Right kidney (tissue), 1 donor: ENCODE measurements at regions not wholly inside any gene's neighbourhood (a gene's known extent, or its start where the extent isn't known, plus 50 kb on each side); places are given as distances from the start of the nearest gene placed in this dataset.
A peak's percentile ranks its signal among the peaks of the same experiment; 100 is the strongest.

Experiments used
- DNase-seq: peaks from one replicate; pipeline ENCODE4 v3.0.0-alpha.2; 2016

DNA sequence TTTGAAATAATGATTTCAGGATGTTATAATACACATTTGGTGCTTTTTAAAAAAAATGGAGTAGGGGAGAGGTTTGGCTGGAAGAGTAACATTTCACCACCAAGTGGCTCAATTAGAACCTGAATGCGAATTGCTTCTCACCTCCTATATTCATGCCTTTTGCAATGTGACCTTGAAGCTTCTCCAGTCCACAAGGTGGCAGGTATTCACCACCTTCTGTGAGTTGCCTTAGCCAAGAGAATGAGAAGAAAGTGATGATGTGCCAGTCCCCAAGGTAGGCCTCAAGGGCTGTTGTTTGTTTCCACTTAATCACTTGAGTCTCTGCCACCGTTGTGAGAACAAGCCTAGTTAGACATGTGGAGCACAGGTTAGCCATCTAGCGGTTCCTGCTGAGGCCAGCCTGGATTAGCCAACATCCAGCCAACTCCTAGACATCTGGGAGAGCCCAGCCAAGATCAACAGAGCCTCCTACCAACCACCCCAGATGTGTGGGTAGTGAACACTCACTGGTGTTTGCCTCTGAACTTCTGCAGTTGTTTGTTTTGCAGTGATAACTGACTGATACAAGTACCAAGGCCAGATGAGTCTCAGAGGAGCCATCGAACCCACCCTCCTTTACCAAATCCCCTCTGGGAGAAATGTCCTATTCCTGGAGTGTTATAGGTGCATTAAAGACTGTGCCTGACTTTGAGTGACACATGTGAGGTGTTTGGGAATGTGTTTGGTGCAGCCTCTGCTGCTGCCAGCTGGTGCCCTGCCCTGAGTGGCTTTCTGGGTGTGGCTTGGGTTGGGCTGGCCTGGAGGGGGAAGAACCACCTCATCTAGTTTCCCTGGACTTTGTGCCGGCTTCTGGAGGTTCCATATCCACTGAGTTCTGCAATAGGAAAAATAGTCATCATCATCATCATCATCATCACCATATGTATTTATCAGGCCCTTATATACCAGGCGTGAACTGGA lies 132.5 kb upstream of the RFLNA start:
- DNase-seq, result no peak

GRCh38 chr12:124165695-124166094 lies 129.2 kb upstream of the RFLNA start:
- no peak for DNase-seq

DNA sequence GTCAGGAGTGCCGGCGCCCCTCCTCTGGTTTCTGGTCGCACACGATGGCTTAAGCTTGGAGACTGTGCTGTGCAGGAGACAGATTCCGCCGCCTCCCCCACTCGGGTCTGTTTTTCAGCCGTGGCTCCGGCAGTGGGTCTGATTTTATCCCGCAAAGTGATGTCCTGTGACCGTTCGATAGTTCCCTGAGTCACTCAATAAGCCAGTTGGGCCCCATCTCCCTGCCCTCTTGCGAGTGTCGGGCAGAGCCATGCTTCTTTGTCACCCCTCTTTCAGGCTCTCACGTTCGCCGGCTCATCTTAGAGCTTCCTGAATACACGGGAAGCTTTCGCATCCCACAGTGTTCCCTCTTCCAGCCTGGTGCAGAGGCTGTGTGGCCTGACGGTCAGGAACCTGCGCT lies 127.8 kb upstream of the RFLNA start:
- no peak for DNase-seq

DNA sequence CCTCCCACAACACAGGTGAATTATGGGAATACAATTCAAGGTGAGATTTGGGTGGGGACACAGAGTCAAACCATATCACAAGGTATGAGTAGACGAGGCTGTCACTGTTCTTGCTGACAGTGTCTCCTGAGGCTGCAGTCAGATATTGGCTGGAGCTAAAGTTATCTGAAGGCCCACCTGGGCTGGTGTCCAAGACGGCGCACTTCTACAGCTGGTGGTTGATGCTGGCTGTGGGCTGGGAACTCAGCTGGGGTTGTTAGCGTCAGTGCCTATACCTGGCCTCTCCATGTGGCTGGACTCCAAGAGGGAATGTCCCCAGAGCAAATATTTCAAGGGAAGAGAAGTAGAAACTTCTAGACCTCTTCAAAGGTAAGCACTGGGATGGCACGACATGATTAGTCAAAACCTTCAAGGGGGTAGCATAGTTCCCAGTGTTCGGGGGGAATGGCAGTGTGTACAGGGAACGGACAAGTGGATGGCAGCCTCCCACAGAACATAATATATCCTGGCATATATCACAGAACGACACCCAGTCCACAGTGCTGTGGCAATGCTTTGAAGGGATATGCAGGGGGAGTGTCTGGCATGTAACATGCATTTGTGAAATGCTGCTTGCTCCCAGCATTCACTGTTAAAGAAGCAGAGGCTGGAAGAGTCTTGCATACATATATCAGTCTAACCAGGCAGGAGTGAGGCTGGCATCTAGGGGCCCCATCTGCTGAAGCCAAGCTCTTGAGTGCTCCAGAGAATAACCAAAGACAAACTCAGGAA lies 126.7 kb upstream of the RFLNA start:
- DNase-seq, result no peak

- no peak for DNase-seq
These were observed 125.2 kb upstream of the RFLNA start for GRCh38 chr12:124169577-124170284.

DNA sequence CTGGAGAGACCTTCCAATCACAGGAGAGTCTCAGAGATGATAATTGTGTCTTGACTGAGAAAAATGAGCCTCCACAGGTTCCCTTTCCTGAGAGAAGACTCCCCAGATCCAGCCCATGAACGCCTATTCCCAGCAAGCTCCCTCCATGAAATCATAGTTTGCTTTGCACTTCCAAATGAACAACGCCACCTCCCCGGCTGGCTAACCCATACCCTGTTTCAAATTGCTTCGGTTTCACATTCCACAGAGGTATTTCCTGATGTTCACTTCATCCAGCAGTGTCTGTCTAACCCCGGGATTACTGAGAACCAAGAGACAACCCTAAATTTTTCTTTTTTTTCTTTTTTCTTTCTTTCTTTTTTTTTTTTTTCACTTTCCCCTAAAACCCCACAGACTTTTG lies 124.1 kb upstream of the RFLNA start:
- DNase-seq, result no peak

DNA sequence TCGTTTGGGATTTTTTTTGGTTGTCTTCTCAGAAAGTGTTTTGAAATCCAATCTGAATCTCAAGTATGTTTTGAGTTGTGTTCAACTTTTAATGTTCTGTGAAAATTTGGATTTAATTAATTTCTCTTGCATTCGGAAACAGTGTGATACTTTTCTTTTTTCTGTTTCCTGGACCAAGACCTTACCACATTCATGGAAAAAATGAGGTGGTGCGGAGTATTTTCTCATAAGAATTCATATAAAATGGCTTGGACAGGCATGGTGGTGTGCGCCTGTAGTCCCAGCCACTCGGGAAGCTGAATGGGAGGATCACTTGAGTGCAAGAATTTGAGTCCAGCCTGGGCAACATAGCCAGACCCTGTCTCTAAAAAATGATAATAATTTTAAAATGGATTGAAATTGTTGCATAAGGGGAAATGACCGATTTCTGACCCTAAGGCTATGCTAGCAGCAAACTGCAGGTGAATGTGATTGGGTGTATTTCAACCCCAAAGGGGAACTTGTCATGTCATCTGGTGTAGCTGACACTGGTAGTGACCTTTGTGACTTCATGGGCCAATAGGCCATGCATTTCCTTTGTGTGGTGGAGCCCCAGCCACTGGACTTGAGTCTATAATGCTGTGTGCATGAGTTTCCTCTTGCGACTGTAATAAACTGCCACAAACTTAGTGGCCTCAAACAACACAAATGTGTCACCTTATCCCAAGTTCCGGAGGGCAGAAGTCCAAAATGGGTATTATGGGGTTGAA lies 123.5 kb upstream of the RFLNA start:
- DNase-seq, result no peak

DNA sequence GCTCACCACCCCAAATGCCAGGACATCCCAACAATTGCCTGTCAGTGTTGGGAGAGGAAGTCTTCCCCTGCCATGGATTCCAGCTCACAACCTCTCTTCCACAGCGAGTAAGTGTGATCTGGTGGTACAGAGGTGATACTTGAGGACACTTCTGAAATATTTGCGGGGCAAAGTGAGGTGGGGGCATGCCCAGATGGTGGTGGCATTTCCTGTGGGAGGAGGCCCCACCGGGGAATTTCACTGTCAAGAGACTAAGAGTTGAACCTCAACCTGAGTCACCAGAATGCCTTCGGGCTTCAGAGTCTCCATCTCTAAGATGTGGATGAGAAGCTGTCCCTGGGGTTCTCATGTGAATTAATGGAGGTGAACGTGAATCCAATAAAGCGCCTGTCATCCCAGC lies 122.3 kb upstream of the RFLNA start:
- no peak for DNase-seq

DNA sequence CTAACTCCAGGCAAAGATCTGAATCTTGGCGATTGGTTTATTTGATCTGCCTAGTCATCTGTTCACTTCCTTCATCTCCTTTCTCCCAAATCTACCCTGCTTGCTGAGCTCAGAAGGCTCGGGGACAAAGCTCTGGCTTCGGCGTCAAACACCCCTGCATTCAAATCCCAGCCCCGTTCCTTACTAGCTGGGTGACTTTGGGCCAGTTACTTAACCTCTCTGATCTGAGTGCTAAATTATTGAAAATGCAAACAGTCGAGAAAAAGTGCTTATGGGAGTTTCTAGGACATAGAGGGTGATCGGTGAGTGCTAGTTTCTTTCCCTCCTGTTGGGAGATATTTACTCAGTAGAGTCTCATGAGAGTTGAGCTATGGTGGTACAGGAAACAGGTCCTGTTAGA lies 121.2 kb upstream of the RFLNA start:
- no peak for DNase-seq

- DNase-seq, result no peak
These were observed 120.2 kb upstream of the RFLNA start for GRCh38 chr12:124174451-124175348.

- DNase-seq, result no peak
These were observed 119.2 kb upstream of the RFLNA start for GRCh38 chr12:124175704-124176103.

DNA sequence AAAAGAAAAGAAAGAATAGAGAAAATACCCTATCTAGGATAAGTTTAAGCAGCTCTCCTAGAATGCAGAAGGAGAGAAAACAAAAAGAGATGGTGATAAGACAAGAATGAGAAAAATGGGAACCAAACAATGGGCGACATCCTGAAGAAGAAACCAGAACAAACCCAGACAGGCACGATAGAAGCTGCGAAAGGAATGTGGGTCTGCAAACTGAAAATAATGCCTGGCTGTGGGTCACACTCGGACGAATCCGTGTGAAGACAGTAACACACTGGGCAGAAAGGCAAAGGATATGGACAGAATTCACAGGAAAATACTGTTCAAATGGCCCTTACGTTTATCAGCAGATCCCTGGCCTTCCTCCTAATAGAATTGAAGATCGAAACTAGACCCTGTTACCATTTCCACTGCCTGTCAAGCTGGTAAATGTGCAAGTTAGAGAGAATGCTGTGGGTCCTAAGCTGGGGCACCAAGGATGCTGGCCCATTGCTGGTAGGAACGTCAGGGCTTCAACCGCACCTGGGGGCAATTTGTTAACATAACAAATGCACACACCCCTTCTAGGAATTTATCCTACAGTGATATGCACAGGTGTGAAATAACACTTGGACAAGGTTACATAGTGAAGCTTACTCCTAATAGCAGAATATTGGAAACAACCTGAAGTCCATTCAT lies 117.5 kb upstream of the RFLNA start:
- DNase-seq, result no peak

DNA sequence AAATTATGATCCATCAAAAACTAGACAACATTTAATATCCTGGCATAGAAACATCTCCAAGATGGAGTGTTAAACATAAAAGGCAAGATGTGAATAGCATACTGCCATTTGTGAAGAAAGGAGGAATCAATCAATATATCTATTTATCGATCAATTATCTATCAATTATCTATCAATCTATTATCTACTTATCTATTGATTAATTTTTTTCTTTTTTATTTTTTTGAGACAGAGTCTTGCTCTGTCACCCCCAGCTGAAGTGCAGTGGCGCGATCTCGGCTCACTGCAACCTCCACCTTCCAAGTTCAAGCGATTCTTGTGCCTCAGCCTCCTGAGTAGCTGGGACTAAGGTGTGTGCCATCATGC lies 117.0 kb upstream of the RFLNA start:
- no peak for DNase-seq

DNA sequence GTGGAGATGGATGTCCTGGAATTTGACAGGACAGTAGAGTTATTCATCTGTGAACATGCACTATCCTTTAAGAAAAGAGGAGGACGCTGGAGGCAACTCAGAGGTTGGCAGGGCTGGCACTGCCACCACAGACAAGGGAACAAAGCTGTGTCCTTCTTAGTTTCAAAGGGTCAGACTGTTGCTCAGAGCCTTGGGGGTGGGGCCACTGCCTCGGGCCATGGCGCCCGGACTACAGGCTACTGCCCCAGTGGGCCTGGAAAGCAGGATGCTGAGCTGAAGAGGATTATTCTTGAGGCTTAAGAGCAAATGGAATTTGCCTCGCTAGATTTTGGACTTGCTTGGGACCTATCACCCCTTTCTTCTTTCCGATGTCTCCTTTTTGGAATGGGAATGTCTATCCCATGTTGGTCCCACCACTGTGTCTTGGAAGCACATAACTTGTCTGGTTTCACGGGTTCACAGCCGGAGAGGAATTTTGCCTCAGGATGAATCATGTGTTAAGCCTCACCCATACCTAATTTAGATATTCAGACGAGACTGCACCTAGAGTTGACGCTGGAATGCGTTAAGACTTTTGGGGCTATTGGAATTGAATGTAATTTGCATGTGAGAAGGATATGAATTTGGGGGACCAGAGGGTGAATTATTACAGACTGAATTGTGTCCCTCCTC lies 114.8 kb upstream of the RFLNA start:
- no peak for DNase-seq

DNA sequence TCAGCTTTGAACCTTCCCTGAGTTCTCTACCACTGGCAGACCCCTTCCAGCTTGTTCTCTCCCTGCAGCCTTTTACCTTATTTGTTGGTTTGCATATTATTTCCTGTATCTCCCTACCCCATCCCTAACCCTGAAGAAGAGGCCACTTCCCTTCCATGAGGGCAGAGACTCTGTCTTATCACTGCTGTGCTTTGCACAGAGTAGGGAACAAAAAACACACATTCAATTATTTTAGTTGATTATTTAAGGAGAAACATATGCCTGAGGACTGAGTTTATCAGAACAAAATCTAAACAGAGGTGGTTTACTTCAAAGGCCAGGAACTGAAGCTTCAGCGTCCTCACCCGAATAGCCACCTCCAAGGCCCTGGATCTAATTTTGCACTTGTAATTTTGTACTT lies 111.7 kb upstream of the RFLNA start:
- no peak for DNase-seq

GRCh38 chr12:124184456-124184855 lies 110.4 kb upstream of the RFLNA start:
- no peak for DNase-seq

GRCh38 chr12:124185971-124186686 lies 108.8 kb upstream of the RFLNA start:
- DNase-seq, result no peak

- DNase-seq, result peak; percentile 62
These were observed 106.8 kb upstream of the RFLNA start for GRCh38 chr12:124188084-124188483.
